Osteocyte (in vitro differentiated cells): ENCODE measurements at regions not wholly inside any gene's neighbourhood (a gene's known extent, or its start where the extent isn't known, plus 50 kb on each side); places are given as distances from the start of the nearest gene placed in this dataset.
A peak's percentile ranks its signal among the peaks of the same experiment; 100 is the strongest.

Experiments used
- DNase-seq: peaks from one replicate; pipeline ENCODE4 v3.0.0; 2021; ENCODE audit warnings: mixed read lengths; ENCODE audit not compliant: unreplicated experiment; ENCODE audit errors: extremely low spot score
- H3K27ac Mint-ChIP-seq: one replicate; pipeline ENCODE4 v1.8.0; 2021; ENCODE audit warnings: mild to moderate bottlenecking, mixed read lengths; ENCODE audit not compliant: unreplicated experiment
- H3K27me3 Mint-ChIP-seq: one replicate; pipeline ENCODE4 v1.8.0; 2021; ENCODE audit warnings: mixed read lengths; ENCODE audit not compliant: unreplicated experiment
- H3K36me3 Mint-ChIP-seq: one replicate; pipeline ENCODE4 v1.8.0; 2021; ENCODE audit warnings: mixed read lengths; ENCODE audit not compliant: unreplicated experiment
- H3K4me1 Mint-ChIP-seq: one replicate; pipeline ENCODE4 v1.8.0; 2021; ENCODE audit warnings: mixed read lengths; ENCODE audit not compliant: unreplicated experiment
- H3K4me3 Mint-ChIP-seq: one replicate; pipeline ENCODE4 v1.8.0; 2021; ENCODE audit warnings: mild to moderate bottlenecking, moderate library complexity, mixed read lengths; ENCODE audit not compliant: unreplicated experiment
- H3K9me3 Mint-ChIP-seq: one replicate; pipeline ENCODE4 v1.8.0; 2021; ENCODE audit warnings: mixed read lengths; ENCODE audit not compliant: unreplicated experiment
- TF ChIP-seq, protein P1 (sequence below): fragments of 200-600 bp; sonication (generic); IDR thresholded peaks from 2 replicates; pipeline ENCODE4 v1.5.0; 2021; ENCODE audit warnings: antibody characterized with exemption, mild to moderate bottlenecking, moderate library complexity

DNA sequence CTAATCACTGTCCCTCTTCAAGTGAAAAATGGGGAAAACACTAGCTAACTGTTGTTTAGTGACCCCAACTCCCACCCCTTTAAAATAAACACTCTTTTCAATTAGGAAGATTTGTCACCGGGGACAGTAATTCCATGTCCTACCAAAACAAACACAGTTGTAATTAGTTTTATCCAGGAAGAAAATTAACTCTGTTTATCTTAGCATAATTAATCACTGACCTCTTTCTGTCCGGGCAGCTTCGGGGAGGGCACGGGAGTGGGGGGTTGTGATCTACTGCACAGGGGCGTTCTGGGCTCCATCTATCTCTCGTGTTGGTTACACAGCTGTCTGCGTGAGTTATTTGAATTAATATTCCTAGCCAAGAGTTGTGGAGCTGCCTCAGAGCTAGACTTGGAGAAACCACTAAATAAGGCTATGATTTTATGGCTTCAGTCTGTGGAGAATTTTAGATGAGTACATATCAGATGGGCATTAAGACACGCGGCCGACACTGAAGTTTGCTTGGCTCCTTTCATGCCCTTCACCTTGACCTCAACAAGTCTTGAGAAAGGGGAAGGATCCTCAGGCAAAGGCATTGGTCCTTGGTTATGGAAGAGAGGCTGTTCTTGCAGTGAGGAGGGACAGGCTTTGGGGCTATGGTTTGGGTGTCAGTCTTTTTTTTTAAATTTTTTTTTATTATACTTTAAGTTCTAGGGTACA is 102.0 kb upstream of the TRABD2B start:
- Mint-ChIP-seq H3K27ac (no peak overlapping the region), H3K36me3 (no peaks in the 10 kb centered on the region), H3K9me3 (peaks cover 3% of the 10 kb centered on the region), H3K4me1 (no peaks in the 10 kb centered on the region), H3K27me3 (peaks cover 5% of the 10 kb centered on the region), H3K4me3 (no peak overlapping the region)
- DNase-seq: no peak
- TF ChIP-seq, protein P1, sequence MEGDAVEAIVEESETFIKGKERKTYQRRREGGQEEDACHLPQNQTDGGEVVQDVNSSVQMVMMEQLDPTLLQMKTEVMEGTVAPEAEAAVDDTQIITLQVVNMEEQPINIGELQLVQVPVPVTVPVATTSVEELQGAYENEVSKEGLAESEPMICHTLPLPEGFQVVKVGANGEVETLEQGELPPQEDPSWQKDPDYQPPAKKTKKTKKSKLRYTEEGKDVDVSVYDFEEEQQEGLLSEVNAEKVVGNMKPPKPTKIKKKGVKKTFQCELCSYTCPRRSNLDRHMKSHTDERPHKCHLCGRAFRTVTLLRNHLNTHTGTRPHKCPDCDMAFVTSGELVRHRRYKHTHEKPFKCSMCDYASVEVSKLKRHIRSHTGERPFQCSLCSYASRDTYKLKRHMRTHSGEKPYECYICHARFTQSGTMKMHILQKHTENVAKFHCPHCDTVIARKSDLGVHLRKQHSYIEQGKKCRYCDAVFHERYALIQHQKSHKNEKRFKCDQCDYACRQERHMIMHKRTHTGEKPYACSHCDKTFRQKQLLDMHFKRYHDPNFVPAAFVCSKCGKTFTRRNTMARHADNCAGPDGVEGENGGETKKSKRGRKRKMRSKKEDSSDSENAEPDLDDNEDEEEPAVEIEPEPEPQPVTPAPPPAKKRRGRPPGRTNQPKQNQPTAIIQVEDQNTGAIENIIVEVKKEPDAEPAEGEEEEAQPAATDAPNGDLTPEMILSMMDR: no peak

DNA sequence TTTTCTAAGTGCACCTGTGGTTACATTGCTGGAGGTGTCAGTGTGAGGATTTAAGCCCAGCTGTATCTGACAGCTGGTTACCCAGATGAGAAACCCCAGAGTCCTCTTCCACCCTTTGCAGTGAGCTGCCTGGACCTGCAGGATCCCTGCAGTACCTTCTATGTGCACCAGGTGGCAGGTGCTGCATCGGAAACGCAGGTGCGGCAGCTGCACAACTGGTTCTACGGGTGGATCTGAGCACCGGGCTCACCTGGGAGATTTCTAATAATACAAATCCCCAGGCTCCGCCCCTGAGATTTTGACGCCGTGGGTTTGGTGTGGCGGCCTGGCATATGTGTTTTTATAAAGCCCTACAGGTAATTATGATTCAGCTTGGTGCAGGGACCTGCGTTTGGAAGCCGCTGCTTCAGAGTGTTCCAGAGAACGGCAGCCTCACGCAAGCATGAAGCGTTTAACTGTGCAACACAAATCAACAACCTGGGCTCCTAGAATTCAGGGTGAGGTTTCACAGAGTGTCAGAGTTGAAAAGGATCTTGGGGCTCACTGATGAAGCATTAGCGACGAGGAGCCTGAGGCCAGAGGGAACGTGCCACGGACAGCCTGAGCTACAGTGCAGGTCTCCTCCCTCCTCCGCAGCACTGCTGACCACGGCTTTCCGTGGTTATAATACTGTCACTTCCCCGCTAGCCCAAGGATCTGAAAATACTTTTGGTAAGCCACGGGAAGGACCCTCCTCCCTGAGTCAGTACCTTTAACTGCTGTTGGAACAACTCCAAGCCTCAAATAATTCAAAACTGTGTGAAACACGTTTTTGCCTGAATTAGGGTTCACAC is 96.7 kb upstream of the TRABD2B start:
- H3K4me3 Mint-ChIP-seq: no peak overlapping the region
- DNase-seq: no peak
- H3K27me3 Mint-ChIP-seq: peaks cover 19% of the 10 kb centered on the region
- H3K9me3 Mint-ChIP-seq: peaks cover 3% of the 10 kb centered on the region
- TF ChIP-seq, protein P1: peak; percentile 62
- H3K4me1 Mint-ChIP-seq: no peaks in the 10 kb centered on the region
- H3K36me3 Mint-ChIP-seq: no peaks in the 10 kb centered on the region
- H3K27ac Mint-ChIP-seq: no peak overlapping the region

DNA sequence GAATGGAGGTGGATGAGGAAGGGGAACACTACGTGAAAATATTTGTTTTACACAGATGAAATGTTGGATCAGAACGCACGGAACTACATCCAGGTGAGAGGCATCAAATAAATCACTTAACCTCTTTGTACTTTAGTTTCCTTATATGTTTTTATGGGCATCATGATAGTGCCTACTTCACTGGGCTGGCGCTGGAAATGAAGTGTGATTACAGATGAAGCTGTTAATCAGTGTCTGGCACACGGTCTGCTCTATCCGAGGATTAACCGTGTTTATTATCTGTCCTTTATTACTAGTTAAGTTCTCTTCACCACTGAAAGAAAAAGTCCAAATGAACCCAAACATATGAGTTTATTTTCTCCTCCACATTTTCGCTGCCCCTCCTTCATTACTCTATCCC is 96.0 kb upstream of the TRABD2B start:
- peaks cover 3% of the 10 kb centered on the region for H3K9me3 Mint-ChIP-seq
- no peak overlapping the region for H3K27ac Mint-ChIP-seq
- peaks cover 25% of the 10 kb centered on the region for H3K27me3 Mint-ChIP-seq
- H3K36me3 Mint-ChIP-seq: no peaks in the 10 kb centered on the region
- no peaks in the 10 kb centered on the region for H3K4me1 Mint-ChIP-seq
- no peak for DNase-seq
- TF ChIP-seq, protein P1: no peak
- H3K4me3 Mint-ChIP-seq: no peak overlapping the region

DNA sequence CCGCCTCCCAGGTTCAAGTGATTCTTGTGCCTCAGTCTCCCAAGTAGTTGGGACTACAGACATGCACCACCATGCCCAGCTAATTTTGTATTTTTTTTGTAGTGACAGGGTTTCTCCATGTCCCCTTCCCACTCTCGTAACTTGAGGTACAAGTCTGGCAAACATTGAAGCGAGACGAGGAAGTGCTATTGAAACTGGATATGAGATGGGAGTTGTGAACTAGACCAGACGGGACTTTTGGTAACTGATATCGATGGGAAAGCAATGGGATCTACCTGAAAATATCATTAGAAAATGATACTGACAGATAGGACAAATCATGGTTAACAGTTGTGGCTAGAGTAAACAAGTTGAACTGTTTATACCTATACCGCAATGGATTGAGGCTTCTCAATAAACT is 95.2 kb upstream of the TRABD2B start:
- Mint-ChIP-seq H3K27ac (no peak overlapping the region), H3K4me1 (no peaks in the 10 kb centered on the region), H3K36me3 (no peaks in the 10 kb centered on the region), H3K9me3 (peaks cover 3% of the 10 kb centered on the region), H3K27me3 (peaks cover 28% of the 10 kb centered on the region), H3K4me3 (no peak overlapping the region)
- TF ChIP-seq, protein P1: no peak
- DNase-seq: no peak

DNA sequence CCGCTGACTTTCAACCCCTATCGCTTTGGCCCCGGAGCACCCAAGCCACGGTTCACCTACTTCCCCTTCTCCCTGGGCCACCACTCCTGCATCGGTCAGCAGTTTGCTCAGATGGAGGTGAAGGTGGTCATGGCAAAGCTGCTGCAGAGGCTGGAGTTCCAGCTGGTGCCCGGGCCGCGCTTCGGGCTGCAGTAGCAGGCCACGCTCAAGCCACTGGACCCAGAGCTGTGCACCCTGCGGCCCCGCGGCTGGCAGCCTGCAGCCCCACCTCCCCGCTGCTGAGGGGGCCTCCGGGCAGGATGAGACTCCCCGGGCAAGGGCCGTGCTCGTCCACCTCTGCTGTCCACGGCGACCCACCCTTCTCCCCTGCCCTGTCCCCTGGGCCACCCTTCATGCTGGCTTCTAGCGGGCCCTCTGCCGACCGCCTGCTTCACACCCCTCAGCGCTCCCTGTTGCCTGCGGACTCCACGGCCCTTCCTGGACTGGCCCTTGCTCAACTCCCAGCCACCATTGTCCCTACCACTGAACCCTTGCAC is 92.2 kb upstream of the TRABD2B start:
- no peak for DNase-seq
- Mint-ChIP-seq H3K4me3 (no peak overlapping the region), H3K4me1 (no peaks in the 10 kb centered on the region), H3K9me3 (no peaks in the 10 kb centered on the region), H3K27ac (no peak overlapping the region), H3K36me3 (no peaks in the 10 kb centered on the region), H3K27me3 (peaks cover 34% of the 10 kb centered on the region)
- TF ChIP-seq, protein P1: no peak
